ENCODE measurements at regions not wholly inside any gene's neighbourhood (a gene's known extent, or its start where the extent isn't known, plus 50 kb on each side); places are given as distances from the start of the nearest gene placed in this dataset.
"Not testable (repeated sequence)": the region's sequence is repeated elsewhere in the genome, so short reads cannot be mapped to it uniquely, and the experiment has no call there.

DNA sequence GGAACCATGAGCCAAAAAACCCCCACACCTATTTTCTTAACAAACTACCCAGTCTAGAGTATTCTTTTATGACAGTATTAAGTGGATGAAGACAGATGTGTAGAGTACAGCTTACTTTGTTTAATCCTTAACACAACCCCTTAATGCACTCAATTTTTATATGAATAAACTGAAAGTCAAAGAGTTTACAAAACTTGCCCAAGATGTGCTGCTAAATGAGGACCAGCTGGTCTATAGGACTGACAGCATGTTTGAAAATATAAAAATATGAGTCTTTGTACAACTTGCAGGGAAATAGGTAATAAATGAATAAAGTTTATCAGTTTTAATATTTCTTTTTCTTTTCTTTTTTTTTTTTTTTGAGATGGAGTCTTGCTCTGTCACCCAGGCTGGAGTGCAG, 102.3 kb downstream of the ZFY start:
- H3K4me3 ChIP-seq: no peak overlapping the region

DNA sequence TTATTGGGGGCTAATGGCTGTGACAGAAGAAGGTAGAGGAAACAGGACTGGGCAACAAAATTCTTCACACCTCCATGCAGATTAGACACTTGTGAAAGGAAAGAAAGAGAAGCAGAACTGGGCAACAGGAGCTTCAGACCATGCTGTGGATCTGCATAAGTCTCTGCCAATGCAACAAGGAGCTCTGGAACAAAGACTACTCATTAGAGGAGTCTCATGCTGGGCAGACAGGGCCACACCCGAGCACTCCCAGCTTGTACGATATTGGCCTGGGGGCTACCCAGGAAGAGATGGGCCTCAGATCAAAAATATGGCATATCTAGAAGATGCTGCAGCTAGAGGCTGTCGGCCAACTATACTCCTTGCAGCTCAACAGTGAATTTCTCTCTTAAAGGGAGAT, 105.2 kb downstream of the ZFY start:
- no peak overlapping the region for H3K4me3 ChIP-seq
- WGBS, 2 donors: 63 to 84% methylated on average over 3 of the region's 3 CpGs
- H3K9me3 ChIP-seq: no peaks in the 10 kb centered on the region
- ATAC-seq: no peak
- TF ChIP-seq, protein P1, sequence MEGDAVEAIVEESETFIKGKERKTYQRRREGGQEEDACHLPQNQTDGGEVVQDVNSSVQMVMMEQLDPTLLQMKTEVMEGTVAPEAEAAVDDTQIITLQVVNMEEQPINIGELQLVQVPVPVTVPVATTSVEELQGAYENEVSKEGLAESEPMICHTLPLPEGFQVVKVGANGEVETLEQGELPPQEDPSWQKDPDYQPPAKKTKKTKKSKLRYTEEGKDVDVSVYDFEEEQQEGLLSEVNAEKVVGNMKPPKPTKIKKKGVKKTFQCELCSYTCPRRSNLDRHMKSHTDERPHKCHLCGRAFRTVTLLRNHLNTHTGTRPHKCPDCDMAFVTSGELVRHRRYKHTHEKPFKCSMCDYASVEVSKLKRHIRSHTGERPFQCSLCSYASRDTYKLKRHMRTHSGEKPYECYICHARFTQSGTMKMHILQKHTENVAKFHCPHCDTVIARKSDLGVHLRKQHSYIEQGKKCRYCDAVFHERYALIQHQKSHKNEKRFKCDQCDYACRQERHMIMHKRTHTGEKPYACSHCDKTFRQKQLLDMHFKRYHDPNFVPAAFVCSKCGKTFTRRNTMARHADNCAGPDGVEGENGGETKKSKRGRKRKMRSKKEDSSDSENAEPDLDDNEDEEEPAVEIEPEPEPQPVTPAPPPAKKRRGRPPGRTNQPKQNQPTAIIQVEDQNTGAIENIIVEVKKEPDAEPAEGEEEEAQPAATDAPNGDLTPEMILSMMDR (IDR thresholded peaks at IDR 0.05): no peak
- H3K27me3 ChIP-seq: no peaks in the 10 kb centered on the region
- H3K4me1 ChIP-seq: no peaks in the 10 kb centered on the region
- intact Hi-C loops (cut with DNase I): no loop called here
- no peak overlapping the region for H3K27ac ChIP-seq
- DNase-seq: no peak
- H3K36me3 ChIP-seq: no peaks in the 10 kb centered on the region

More for the DNA sequence above, 102.3 kb downstream of the ZFY start:
- ATAC-seq (no peak), DNase-seq (no peak)
- Histone ChIP-seq H3K9me3 (no peaks in the 10 kb centered on the region), H3K36me3 (no peaks in the 10 kb centered on the region), H3K27ac (no peak overlapping the region), H3K27me3 (no peaks in the 10 kb centered on the region), H3K4me1 (no peaks in the 10 kb centered on the region)
- intact Hi-C loops (cut with DNase I): no loop called here
- TF ChIP-seq, protein P1 (IDR thresholded peaks at IDR 0.05): no peak

DNA sequence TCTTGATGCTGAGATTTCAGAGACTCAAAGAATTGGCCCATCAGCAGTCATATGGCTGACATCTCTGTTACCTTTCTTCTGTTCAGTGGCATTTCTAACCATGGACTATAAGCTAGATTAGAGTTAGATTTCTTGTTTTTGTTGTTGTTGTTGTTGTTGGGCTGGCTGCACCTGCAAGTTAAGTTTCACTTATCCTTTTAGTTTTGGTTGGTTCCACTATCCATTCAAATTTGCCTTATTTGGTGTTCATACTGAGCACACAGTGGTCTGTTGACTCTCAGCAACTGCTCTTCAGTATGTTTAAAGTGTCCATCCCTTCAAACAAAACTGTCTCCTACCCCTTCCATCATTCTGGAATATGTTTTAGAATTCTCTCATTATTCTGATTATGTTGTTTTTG, 106.8 kb downstream of the ZFY start:
- Histone ChIP-seq H3K4me3 (no peak overlapping the region), H3K9me3 (no peaks in the 10 kb centered on the region), H3K4me1 (no peaks in the 10 kb centered on the region), H3K27ac (no peak overlapping the region), H3K36me3 (no peaks in the 10 kb centered on the region), H3K27me3 (no peaks in the 10 kb centered on the region)
- TF ChIP-seq, protein P1 (IDR thresholded peaks at IDR 0.05): no peak
- DNase-seq (no peak), ATAC-seq (no peak)
- intact Hi-C loops (cut with DNase I): no loop called here

DNA sequence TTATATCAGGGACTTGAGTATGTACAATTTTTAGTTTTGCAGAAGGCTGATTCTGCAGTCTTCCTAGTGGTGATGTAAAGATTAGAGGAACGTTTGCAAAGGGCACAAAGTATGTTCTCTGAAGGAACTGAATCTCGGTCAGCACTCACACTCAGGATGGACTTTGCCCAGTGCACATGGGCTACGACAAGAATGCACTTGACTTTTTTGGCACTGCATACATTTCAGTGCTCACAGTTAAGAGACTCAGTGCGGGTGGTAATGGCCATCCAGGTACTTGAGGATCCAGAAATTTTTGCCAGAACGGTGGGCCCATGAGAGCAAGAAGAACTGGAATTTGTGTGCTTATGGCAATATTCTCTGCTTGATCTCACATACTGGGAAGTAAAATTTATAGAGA, 107.7 kb downstream of the ZFY start:
- no peak for DNase-seq
- TF ChIP-seq, protein P1 (IDR thresholded peaks at IDR 0.05): no peak
- Histone ChIP-seq H3K4me1 (no peaks in the 10 kb centered on the region), H3K27me3 (no peaks in the 10 kb centered on the region), H3K4me3 (no peak overlapping the region), H3K36me3 (no peaks in the 10 kb centered on the region), H3K9me3 (no peaks in the 10 kb centered on the region), H3K27ac (no peak overlapping the region)
- 58 to 70% methylated on average over 5 of the region's 5 CpGs for WGBS, 2 donors
- ATAC-seq: no peak
- intact Hi-C loops (cut with DNase I): no loop called here

DNA sequence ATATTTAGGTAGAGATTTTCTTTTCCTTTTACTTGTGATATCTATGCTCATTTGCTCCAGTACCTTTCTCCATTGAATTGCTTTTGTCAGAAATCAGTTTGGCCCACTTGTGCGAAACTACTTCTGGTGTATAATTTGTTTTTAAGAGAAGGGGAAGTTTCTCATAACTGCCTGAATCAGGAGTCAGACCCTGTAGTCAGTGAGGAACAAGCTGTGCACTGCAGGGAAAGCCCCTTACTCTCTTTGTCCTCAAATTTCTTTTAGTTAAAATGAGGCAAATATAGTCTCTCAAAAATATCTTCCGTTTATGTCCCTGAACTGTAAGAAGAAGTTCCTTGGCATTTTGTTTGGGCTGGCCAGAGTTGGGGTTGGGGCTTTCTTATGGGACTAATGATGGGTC, 109.9 kb downstream of the ZFY start:
- Histone ChIP-seq H3K4me1 (no peaks in the 10 kb centered on the region), H3K27me3 (no peaks in the 10 kb centered on the region), H3K27ac (no peak overlapping the region), H3K4me3 (no peak overlapping the region), H3K9me3 (peaks cover 0 to 7% (median 0%) of the 10 kb centered on the region in 11 donors), H3K36me3 (no peaks in the 10 kb centered on the region)
- WGBS, 2 donors: 85 to 91% methylated on average over 2 of the region's 2 CpGs
- TF ChIP-seq, protein P1 (IDR thresholded peaks at IDR 0.05): no peak
- DNase-seq: no peak
- no peak for ATAC-seq
- intact Hi-C loops (cut with DNase I): no loop called here

DNA sequence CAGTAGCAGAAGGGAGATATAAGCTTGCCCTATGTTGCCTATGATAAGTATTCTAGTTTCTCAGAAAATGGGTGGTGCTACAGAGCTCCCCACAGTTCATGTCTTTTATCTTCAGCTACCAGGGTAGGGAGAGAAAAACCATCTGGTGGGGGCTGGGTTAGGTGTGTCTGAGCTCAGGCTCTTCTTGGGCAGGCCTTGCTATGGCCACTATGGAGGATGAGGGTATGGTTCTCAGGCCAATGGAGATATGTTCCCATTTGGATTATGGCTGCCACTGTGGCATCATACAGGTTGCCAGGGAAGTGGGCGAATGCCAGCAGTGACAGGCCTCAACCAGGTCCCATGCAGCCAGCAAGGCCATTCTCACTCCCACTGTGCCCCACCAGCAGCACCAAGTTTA, 120.3 kb downstream of the ZFY start:
- ATAC-seq; H3K36me3 ChIP-seq; H3K27me3 ChIP-seq; H3K4me1 ChIP-seq; H3K4me3 ChIP-seq; H3K27ac ChIP-seq; intact Hi-C loops (cut with DNase I); DNase-seq; H3K9me3 ChIP-seq: not testable (repeated sequence)
- no CpG with 5 or more reads among the region's 1 CpG for whole genome bisulfite sequencing, 2 donors

DNA sequence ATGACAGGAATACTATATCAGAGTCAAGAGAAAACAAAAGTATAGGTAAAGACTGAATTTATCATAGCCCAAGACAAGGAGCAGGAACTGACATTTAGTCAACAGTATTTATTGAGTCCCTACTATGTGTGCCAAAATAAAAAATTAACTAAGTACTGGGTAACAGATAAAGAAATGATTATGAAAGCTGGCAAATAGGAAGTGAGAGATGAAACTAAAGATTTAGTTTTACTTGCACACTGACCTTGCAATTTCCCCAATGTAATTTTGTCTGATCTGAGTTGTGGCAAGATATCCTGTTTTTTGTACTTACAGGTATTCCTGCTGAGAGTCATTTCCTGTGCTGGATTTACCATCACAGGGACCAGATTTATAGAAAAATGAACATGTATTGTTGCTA, 123.2 kb downstream of the ZFY start:
- H3K4me3 ChIP-seq; H3K4me1 ChIP-seq; H3K27me3 ChIP-seq; H3K27ac ChIP-seq; H3K9me3 ChIP-seq; H3K36me3 ChIP-seq; DNase-seq; intact Hi-C loops (cut with DNase I); ATAC-seq: not testable (repeated sequence)
